Stimulated activated CD4-positive, alpha-beta T cell treated with anti-CD3 and anti-CD28 coated beads, Interleukin-1b, Interleukin-23, amount 100 ng/mL, for 1 hour (primary cell): ENCODE measurements at regions not wholly inside any gene's neighbourhood (a gene's known extent, or its start where the extent isn't known, plus 50 kb on each side); places are given as distances from the start of the nearest gene placed in this dataset.
"Not testable (repeated sequence)": the region's sequence is repeated elsewhere in the genome, so short reads cannot be mapped to it uniquely, and the experiment has no call there.

ENCODE experiments used
- DNase-seq, 2 donors: peaks; one replicate each; pipeline ENCODE4 v3.0.0-alpha.2; 2020; ENCODE audit warnings: low read depth in 2 of 2

- no peak for DNase-seq
These were observed 463.5 kb upstream of the RASGRP1 start for GRCh38 chr15:39028069-39028468.

- DNase-seq: no peak
These were observed 465.1 kb upstream of the RASGRP1 start for GRCh38 chr15:39029741-39030140.

GRCh38 chr15:39030291-39031070 lies 465.9 kb upstream of the RASGRP1 start:
- no peak for DNase-seq

DNA sequence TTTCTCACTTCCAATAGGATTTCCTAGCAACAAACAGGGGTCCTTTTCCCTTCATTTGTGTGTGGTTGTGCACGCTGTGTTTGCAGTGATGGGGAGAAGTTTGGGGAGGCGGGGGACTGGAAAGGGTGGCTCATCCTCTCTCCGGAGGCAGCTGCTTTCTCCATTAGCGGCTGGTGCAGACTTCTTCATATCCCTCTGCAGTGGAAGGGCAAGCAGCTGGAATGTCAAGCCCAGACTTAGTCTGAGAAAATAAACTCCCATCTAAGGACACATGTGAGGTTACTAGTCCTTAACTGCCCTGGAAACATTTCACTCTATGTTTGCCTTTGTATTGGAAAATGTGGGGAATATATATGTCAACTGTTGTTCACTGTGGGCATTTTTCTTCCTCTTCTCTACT lies 467.0 kb upstream of the RASGRP1 start:
- DNase-seq: no peak

GRCh38 chr15:39034816-39035215 lies 470.2 kb upstream of the RASGRP1 start:
- DNase-seq: no peak

- not testable (repeated sequence) for DNase-seq
These were observed 473.0 kb upstream of the RASGRP1 start for GRCh38 chr15:39037611-39038010.

GRCh38 chr15:39040861-39041260 lies 476.2 kb upstream of the RASGRP1 start:
- DNase-seq: no peak

DNA sequence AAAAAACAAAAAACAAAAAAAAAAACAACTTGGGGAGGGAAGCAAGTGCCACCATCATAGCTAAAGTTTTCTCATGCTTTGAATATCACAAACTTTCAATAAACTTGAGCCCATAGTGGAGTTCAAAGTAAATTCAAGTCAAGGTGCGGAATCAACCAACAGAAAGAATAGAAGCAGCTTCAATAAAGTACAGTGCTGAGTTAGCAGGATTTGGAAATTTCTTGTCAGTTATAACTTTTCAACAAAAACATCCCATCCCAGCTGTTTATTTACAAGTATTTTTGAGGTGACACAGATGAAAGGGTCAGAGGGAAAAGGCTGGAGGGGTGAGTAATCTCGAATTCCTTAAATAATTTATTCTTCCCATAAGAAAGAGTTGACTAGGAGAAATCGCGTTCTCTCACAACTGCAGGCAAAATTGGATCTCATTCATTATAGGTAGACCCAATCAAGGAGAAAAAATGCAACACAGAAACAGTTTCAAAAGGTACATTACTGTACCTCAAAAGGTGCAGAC lies 477.4 kb upstream of the RASGRP1 start:
- no peak for DNase-seq

DNA sequence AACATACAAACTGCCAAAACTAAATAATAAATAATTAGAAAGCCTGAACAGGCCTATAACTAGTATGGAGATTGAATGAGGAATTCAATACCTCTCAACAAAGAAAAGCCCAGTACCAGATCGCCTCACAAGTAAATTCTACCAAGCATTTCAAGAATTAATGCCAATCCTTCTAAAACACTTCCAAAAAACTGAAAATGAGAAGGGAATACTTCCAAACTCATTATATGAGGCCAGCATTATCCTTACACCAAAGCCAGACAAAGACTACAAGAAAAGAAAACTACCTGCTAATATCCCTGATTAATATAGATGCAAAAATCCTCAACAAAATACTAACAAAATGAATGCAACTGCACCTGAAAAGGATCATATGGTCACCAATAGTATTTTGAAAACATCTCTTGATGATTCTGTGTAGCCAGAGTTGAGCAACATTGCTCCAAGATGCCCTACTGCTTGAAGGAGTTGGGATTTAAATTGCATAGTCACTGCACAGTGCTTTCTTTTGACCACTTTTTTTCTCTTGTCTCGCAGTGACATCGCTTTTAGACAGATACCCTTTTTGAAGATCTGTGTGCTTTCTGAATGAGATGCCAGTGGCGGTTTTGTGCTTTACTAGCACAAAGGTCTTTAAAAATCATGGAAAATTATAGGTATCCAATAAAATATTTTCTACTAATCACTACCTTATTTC lies 487.2 kb upstream of the RASGRP1 start:
- no peak for DNase-seq

DNA sequence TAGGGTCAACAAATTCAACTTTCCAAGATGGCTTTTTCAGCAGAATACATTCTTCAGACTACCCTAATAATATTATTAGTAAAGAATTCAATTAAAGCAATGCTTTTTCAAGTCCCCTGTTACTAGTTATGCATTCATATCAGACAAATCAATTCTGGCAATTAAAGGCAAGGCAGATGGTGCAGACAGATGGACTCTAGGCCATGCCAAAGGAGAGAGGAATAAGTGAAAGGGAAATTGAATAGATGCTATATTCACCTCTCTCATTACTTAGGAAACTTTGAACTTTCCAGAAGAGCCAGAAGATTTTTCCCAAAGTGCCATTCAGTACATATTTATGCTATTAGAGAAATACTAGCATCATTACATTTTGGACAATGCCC lies 487.7 kb upstream of the RASGRP1 start:
- DNase-seq: no peak

GRCh38 chr15:39053480-39053879 lies 488.9 kb upstream of the RASGRP1 start:
- no peak for DNase-seq

DNA sequence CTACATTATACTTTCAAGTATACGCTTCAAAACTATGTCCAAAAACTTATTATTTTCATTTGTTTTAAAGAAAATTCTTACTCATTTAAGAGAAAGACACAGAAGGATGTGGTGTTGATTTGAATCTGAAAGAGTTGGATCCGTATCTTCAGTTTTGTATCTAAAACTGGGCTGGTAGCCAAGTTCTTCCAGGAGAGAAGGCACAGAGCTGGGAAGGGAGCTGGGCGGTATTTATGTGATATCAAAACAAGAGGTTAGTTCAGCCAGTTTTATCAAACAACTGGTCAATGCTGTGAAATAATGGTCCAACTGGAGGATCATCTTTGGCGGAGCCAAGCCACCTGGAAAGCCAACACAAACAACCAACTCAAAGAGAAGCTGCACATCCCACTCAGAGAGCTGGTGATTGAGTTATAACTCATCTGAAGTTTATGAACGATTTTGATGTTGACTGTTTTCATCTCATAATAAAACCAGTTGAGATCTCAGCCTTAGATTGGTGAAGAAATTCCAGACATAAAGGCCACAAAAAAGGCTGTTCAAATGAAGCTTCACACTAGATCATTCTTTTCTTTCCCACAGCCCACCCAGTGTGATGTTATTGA lies 489.6 kb upstream of the RASGRP1 start:
- DNase-seq: no peak

DNA sequence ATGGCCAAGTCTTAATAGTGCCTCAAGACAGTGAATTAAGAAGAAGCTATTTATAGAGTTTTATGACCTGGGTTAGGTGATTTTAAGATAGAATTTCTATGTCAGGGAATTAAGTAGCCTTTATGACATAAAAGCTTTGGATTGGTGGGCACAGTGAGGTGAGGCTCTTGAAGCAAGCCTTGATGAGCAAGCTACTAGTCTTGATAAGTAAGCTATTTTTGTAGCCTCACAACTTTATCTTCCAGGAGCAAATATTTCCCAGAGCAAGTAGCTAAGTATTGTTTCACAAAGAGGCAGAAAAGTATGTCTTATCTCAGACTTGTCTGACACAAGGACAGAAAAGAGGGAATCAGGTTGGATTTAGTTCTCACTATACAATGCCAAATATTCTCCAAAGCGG lies 491.7 kb upstream of the RASGRP1 start:
- DNase-seq: no peak

- no peak for DNase-seq
These were observed 493.9 kb upstream of the RASGRP1 start for GRCh38 chr15:39058351-39059131.

DNA sequence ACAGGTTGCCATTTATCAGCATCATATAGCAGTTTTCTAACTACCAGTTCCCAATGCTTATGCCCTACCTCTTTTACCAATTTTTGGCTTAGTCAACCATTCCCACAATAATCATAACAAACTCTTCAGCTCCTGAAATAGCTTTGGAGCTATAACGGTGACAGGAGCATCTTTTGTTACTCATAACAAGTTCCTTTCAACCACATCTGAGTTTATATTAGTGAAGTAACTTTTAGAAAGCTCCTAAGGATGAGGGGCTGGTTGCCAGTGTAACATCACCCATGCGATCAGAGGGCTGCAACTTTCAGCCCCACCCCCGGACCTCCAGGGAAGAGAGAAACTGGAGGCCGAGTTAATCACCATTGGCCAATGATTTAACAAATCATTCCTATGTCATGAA lies 495.3 kb upstream of the RASGRP1 start:
- no peak for DNase-seq

- no peak for DNase-seq
These were observed 497.4 kb upstream of the RASGRP1 start for GRCh38 chr15:39061952-39062464.

- DNase-seq: no peak
These were observed 502.1 kb upstream of the RASGRP1 start for GRCh38 chr15:39066677-39067076.

DNA sequence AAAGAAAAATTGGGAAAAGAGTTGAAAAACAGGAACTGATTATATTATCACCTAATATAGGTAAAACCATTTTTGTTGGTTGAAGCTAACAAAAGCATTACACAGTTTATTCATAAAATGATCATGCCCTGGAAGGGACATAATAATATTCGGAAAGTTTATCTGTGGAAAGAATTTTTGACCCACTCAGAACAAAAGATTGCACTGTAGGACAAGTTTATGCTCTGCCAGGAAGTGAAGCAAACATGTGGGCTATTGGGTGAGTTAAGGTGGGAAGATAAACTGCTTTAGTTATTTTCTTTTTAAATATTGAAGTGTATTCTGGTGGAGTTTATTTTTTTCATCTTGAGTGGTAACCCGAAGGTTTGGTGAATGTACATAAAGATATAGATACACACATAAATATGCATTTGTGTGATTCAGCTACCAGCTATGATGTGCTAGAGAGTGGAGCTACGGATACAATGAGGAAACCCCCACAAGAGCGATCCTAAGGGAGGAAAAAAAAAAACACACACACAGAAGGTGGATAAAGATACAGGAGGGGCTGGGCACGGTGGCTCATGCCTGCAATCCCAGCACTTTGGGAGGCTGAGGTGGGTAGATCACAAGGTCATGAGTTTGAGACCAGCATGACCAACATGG lies 506.4 kb upstream of the THBS1 start:
- no peak for DNase-seq

- no peak for DNase-seq
These were observed 505.6 kb upstream of the THBS1 start for GRCh38 chr15:39075311-39075710.

DNA sequence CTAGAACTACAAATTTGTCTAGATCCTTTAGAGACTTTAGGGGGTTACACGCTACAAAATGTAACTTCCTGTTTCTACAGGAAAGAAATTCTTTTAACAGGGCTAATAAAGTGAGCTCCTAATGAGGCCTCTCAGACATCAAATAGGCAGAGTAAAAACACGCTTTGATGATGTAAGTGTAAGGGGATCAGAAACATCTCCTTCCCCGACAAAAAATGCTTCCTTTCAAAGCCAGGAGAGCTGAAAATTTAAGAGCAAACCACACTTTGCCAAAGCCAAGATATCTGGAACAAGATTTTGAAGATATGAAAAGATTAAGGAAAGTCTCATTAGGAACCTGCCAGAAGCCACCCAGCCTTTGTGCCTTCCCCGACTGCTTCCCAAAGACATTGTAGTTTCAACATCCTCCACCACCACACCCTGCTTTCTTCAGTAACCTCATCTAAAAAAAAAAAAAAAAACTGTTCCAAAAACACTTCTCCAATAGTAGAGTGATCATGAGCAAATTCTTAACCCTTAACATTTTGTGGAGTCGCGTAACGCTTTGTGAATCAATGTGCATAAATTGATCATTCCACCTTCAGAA lies 505.0 kb upstream of the THBS1 start:
- no peak for DNase-seq

DNA sequence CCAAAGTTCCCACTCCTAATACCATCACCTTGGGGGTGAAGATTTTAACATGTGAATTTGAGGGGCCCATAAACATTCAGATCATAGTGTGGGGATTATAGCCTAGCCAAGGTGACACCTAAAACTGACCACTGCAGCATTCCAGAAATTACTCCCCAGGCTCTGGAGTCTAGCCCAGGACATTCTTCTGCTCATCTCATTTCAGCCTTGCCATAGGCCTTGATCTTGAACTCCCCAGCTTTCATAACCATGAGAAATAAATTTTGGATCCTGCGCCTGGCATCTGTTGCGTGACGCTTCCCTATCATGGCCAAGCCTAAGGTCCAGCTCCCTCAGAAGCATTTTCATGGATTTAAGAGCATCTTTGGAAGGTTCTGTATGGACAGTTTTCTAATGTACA lies 502.9 kb upstream of the THBS1 start:
- no peak for DNase-seq
